ENCODE measurements at regions not wholly inside any gene's neighbourhood (a gene's known extent, or its start where the extent isn't known, plus 50 kb on each side); places are given as distances from the start of the nearest gene placed in this dataset.

- H3K4me2 ChIP-seq, result 0 out of 2 replicates have a peak overlapping the region, but pooled peaks have one; percentile 32
- peaks cover 20% of the 10 kb centered on the region for H3F3A ChIP-seq (replicated peaks; ENCODE audit: insufficient read depth)
- no peak overlapping the region; the same call in 1 of the 2 replicates for H3K9ac ChIP-seq
- H3K27ac ChIP-seq (ENCODE audit: low read depth in 2 of 2, low read length in 1 of 2), result peak overlapping the region in 1 of 2 experiments; percentile 72; a peak in 2 of 4 replicates
- ChIA-PET CTCF (no interaction called here), POLR2A (no interaction called here)
- no peaks in the 10 kb centered on the region for H3K27me3 ChIP-seq (ENCODE audit: insufficient read depth)
- H3K4me3 ChIP-seq (ENCODE audit: low read depth in 2 of 2, low read length in 1 of 2), result no peak overlapping the region
- no peaks in the 10 kb centered on the region for H3K36me3 ChIP-seq (replicated peaks in 1 of 2; ENCODE audit: control insufficient read depth in 1 of 2, insufficient read depth in 2 of 2, low read length in 1 of 2)
- no peaks in the 10 kb centered on the region for H3K9me2 ChIP-seq
- H3K9me3 ChIP-seq, result no peaks in the 10 kb centered on the region
- H4K20me1 ChIP-seq (ENCODE audit: insufficient read depth), result no peaks in the 10 kb centered on the region
- no peak for DNase-seq
- no peak overlapping the region for H2AFZ ChIP-seq (ENCODE audit: low read depth)
- peaks cover 0 to 12% of the 10 kb centered on the region in 2 experiments; a peak in 2 of 4 replicates for H3K4me1 ChIP-seq (ENCODE audit: control insufficient read depth in 1 of 2, insufficient read depth in 2 of 2, low read depth in 1 of 2, low read length in 1 of 2)
- WGBS (ENCODE audit: low lambda C conversion rate), result 51% methylated on average over 9 of the region's 9 CpGs
- no peaks in the 10 kb centered on the region for H3K79me2 ChIP-seq (ENCODE audit: insufficient read depth)
- TF ChIP-seq TCF12 (IDR thresholded peaks at IDR 0.05), result peak; percentile 81
- peak; percentile 90 for TF ChIP-seq FOSL2 (IDR thresholded peaks at IDR 0.05; ENCODE audit: borderline replicate concordance, low read depth)
- no peak for TF ChIP-seq NRF1 (IDR thresholded peaks at IDR 0.05; ENCODE audit: low read depth, low read length)
- peak in 1 of 2 experiments; percentile 68; a peak in 1 of 4 replicates for TF ChIP-seq EP300 (IDR thresholded peaks at IDR 0.05; ENCODE audit: borderline replicate concordance in 1 of 2, low read depth in 1 of 2, low read length in 1 of 2)
- TF ChIP-seq TAF1 (IDR thresholded peaks at IDR 0.05; ENCODE audit: borderline replicate concordance, low read depth, low read length), result no peak
- TF ChIP-seq RXRA (IDR thresholded peaks at IDR 0.05; ENCODE audit: borderline replicate concordance, low read depth), result no peak
- no peak for TF ChIP-seq GABPA (IDR thresholded peaks at IDR 0.05; ENCODE audit: low read depth)
- TF ChIP-seq ZBTB33 (IDR thresholded peaks at IDR 0.05; ENCODE audit: borderline replicate concordance, low read depth), result no peak; the same call in 1 of the 2 replicates
- peak; percentile 66 for TF ChIP-seq NFIC (IDR thresholded peaks at IDR 0.05; ENCODE audit: borderline replicate concordance)
- no peak for TF ChIP-seq POLR2AphosphoS5 (IDR thresholded peaks at IDR 0.05; ENCODE audit: low read depth, low read length)
- peak; percentile 73 for TF ChIP-seq PBX3 (IDR thresholded peaks at IDR 0.05)
- TF ChIP-seq RAD21 (IDR thresholded peaks at IDR 0.05; ENCODE audit: low read length), result no peak
- no peak for TF ChIP-seq EZH2phosphoT487 (IDR thresholded peaks at IDR 0.05; ENCODE audit: borderline replicate concordance, low read depth)
- peak; percentile 32; the same call in 1 of the 2 replicates for TF ChIP-seq TEAD4 (IDR thresholded peaks at IDR 0.05; ENCODE audit: borderline replicate concordance, insufficient read depth)
- no peak for TF ChIP-seq CTCF (IDR thresholded peaks at IDR 0.05)
- TF ChIP-seq RFX5 (IDR thresholded peaks at IDR 0.05; ENCODE audit: low read length), result no peak
- TF ChIP-seq SMC3 (IDR thresholded peaks at IDR 0.05; ENCODE audit: low read depth, low read length), result no peak
- TF ChIP-seq ELF1 (IDR thresholded peaks at IDR 0.05), result no peak
- no peak for TF ChIP-seq MXI1 (IDR thresholded peaks at IDR 0.05; ENCODE audit: low read depth, low read length)
- 0 out of 2 replicates have a peak, but pooled peaks have one; percentile 23 for TF ChIP-seq MAX (IDR thresholded peaks at IDR 0.05; ENCODE audit: low read depth)
- no peak for TF ChIP-seq SIN3A (IDR thresholded peaks at IDR 0.05; ENCODE audit: borderline replicate concordance, low read depth, low read length)
- no peak for TF ChIP-seq REST (IDR thresholded peaks at IDR 0.05; ENCODE audit: low read depth, low read length)
- no peak for TF ChIP-seq USF1 (IDR thresholded peaks at IDR 0.05; ENCODE audit: borderline replicate concordance, low read depth)
- TF ChIP-seq GATA2 (CRISPR knock-in tag; IDR thresholded peaks at IDR 0.05), result no peak
Measured at GRCh38 chr9:16062542-16063240, 509.8 kb downstream of the CCDC171 start.

Data from SK-N-SH (cell line).